Vagina (tissue), 2 donors: ENCODE measurements at regions not wholly inside any gene's neighbourhood (a gene's known extent, or its start where the extent isn't known, plus 50 kb on each side); places are given as distances from the start of the nearest gene placed in this dataset.
"Not testable (repeated sequence)": the region's sequence is repeated elsewhere in the genome, so short reads cannot be mapped to it uniquely, and the experiment has no call there.

ENCODE experiments used
- POLR2A ChIP-seq, 2 donors: fragments of 450-650 bp; IDR thresholded peaks; one replicate each; pipeline ENCODE4 v1.6.1; 2017; ENCODE audit warnings: antibody characterized with exemption in 2 of 2, mild to moderate bottlenecking in 2 of 2, moderate library complexity in 2 of 2
- TF ChIP-seq, protein P1 (sequence below), 3 experiments: fragments of 450-650 bp in 2 of 3; fragments of 200-600 bp in 1 of 3; sonication (generic) in 1 of 3; IDR thresholded peaks; one replicate each; pipeline ENCODE4 v1.5.1; 2017 to 2019; ENCODE audit warnings: antibody characterized with exemption in 3 of 3, mild to moderate bottlenecking in 2 of 3, moderate library complexity in 2 of 3

DNA sequence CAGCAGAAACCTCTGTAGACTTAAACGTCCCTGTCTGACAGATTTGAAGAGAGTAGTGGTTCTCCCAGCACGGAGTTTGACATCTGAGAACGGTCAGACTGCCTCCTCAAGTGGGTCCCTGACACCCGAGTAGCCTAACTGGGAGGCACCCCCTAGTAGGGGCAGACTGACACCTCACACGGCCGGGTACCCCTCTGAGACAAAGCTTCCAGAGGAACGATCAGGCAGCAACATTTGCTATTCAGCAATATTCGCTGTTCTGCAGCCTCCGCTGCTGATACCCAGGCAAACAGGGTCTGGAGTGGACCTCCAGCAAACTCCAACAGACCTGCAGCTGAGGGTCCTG lies 61.5 kb upstream of the ATP2C1 start:
- TF ChIP-seq, protein P1, sequence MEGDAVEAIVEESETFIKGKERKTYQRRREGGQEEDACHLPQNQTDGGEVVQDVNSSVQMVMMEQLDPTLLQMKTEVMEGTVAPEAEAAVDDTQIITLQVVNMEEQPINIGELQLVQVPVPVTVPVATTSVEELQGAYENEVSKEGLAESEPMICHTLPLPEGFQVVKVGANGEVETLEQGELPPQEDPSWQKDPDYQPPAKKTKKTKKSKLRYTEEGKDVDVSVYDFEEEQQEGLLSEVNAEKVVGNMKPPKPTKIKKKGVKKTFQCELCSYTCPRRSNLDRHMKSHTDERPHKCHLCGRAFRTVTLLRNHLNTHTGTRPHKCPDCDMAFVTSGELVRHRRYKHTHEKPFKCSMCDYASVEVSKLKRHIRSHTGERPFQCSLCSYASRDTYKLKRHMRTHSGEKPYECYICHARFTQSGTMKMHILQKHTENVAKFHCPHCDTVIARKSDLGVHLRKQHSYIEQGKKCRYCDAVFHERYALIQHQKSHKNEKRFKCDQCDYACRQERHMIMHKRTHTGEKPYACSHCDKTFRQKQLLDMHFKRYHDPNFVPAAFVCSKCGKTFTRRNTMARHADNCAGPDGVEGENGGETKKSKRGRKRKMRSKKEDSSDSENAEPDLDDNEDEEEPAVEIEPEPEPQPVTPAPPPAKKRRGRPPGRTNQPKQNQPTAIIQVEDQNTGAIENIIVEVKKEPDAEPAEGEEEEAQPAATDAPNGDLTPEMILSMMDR (IDR thresholded peaks at IDR 0.05) = not testable (repeated sequence)
- not testable (repeated sequence) for TF ChIP-seq POLR2A (IDR thresholded peaks at IDR 0.05)
